Naive thymus-derived CD4-positive, alpha-beta T cell (primary cell): ENCODE measurements at regions not wholly inside any gene's neighbourhood (a gene's known extent, or its start where the extent isn't known, plus 50 kb on each side); places are given as distances from the start of the nearest gene placed in this dataset.
A peak's percentile ranks its signal among the peaks of the same experiment; 100 is the strongest.

Experiments
- ATAC-seq: fragments of 150-1000 bp; cut with Tn5 transposase; 2 replicates; pipeline ENCODE4 v1.10.0; 2021; ENCODE audit warnings: mild to moderate bottlenecking, moderate library complexity
- CTCF ChIA-PET: fragments of 350-600 bp; sonication (Branson Sonifier 250); formaldehyde crosslinking; loops from one replicate; lab custom pipeline; 2021; ENCODE audit warnings: antibody characterized with exemption; lab: Charles Lee
- POLR2A ChIA-PET: fragments of 350-600 bp; sonication (Branson Sonifier 250); formaldehyde crosslinking; loops from one replicate; lab custom pipeline; 2021; ENCODE audit warnings: antibody characterized with exemption, inconsistent platforms; lab: Charles Lee
- DNase-seq, 9 donors: peaks; one replicate each; pipeline versions ENCODE4 v3.0.0 to v3.0.0-alpha.2; 2020 to 2022; ENCODE audit warnings: mixed read lengths in 1 of 9
- H3K27ac ChIP-seq: one replicate; pipeline ENCODE4 v1.7.0; 2013; ENCODE audit warnings: mild to moderate bottlenecking, low read depth, low read length, moderate library complexity
- H3K27me3 ChIP-seq, 2 donors: one replicate each; pipeline ENCODE4 v1.7.0; 2013; ENCODE audit warnings: low read length in 2 of 2, mild to moderate bottlenecking in 2 of 2, moderate library complexity in 2 of 2; ENCODE audit not compliant: control insufficient read depth in 2 of 2, insufficient read depth in 2 of 2
- H3K36me3 ChIP-seq, 3 experiments: 1 replicate in 2 of 3; 2 replicates in 1 of 3; pipeline ENCODE4 v1.7.0; 2013; ENCODE audit warnings: low read length in 3 of 3, mild to moderate bottlenecking in 3 of 3, moderate library complexity in 1 of 3; ENCODE audit not compliant: insufficient read depth in 3 of 3, control insufficient read depth in 2 of 3
- H3K4me1 ChIP-seq, 2 donors: one replicate each; pipeline ENCODE4 v1.7.0; 2013; ENCODE audit warnings: low read length in 2 of 2, mild to moderate bottlenecking in 2 of 2, moderate library complexity in 1 of 2; ENCODE audit not compliant: control insufficient read depth in 2 of 2, insufficient read depth in 2 of 2
- H3K4me3 ChIP-seq: 2 replicates; pipeline ENCODE4 v1.7.0; 2013; ENCODE audit warnings: mild to moderate bottlenecking, low read length
- H3K9me3 ChIP-seq, 3 experiments: 1 replicate in 2 of 3; 2 replicates in 1 of 3; pipeline ENCODE4 v1.7.0; 2013; ENCODE audit warnings: low read length in 3 of 3; ENCODE audit not compliant: control insufficient read depth in 2 of 3
- H3K27ac Mint-ChIP-seq, 9 donors: one replicate each; pipeline ENCODE4 v1.8.0; 2020 to 2022; ENCODE audit warnings: mixed read lengths in 9 of 9, mild to moderate bottlenecking in 8 of 9, moderate library complexity in 5 of 9, inconsistent platforms in 2 of 9
- H3K27me3 Mint-ChIP-seq, 5 donors: one replicate each; pipeline ENCODE4 v1.8.0; 2021 to 2022; ENCODE audit warnings: mixed read lengths in 5 of 5, mild to moderate bottlenecking in 1 of 5
- H3K36me3 Mint-ChIP-seq, 5 donors: one replicate each; pipeline ENCODE4 v1.8.0; 2020 to 2022; ENCODE audit warnings: mixed read lengths in 5 of 5, mild to moderate bottlenecking in 3 of 5, inconsistent platforms in 1 of 5
- H3K4me1 Mint-ChIP-seq, 7 donors: one replicate each; pipeline ENCODE4 v1.8.0; 2020 to 2022; ENCODE audit warnings: mixed read lengths in 7 of 7, mild to moderate bottlenecking in 3 of 7, inconsistent platforms in 1 of 7
- H3K4me3 Mint-ChIP-seq, 10 donors: one replicate each; pipeline ENCODE4 v1.8.0; 2020 to 2022; ENCODE audit warnings: mild to moderate bottlenecking in 10 of 10, mixed read lengths in 10 of 10, moderate library complexity in 6 of 10, inconsistent platforms in 2 of 10
- H3K9me3 Mint-ChIP-seq, 11 donors: one replicate each; pipeline ENCODE4 v1.8.0; 2020 to 2022; ENCODE audit warnings: mixed read lengths in 11 of 11, mild to moderate bottlenecking in 4 of 11, inconsistent platforms in 1 of 11, moderate library complexity in 1 of 11
- intact Hi-C, 2 donors: fragments of 100-400 bp; cut with micrococcal nuclease; formaldehyde crosslinking; loops; one replicate each; pipeline ENCODE4 v1.15.1; 2023

DNA sequence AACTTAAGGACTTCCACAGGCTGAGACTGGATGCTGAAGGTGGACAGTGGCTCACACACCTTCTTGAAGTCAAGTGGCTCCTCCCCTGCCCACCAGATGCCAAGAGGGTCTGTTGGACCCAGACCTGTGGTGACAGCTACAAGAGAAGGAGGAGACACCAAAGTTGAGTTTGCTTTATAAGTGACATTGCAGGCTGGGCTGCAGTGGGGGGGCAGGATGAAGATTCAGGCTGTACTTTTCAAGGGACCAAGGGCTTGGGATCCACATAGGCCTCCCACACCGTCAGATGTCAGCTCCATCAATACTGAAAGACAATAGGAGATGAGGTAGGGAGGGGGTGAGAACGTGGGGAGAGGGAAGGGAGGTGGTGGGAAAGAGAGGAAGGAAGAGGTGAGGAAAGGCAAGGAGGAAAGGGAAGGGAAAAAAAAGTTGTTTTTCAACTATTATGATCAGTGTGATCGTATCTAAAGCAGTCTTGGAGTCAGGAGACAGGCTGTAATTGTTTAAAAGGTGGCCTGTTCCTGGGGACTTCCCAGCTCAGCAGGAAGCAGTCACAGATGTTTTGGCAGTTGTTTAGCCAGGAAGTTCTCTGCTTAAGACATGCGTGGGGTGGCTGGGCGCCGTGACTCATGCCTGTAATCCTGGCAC, 84.1 kb upstream of the RESF1 start:
- Histone ChIP-seq H3K4me3 (no peak overlapping the region), H3K36me3 (no peaks in the 10 kb centered on the region), H3K27me3 (no peaks in the 10 kb centered on the region), H3K9me3 (peaks cover 0 to 6% (median 0%) of the 10 kb centered on the region in 3 experiments), H3K4me1 (peaks cover 12 to 29% of the 10 kb centered on the region in 2 donors), H3K27ac (peak overlapping the region; percentile 90)
- peak overlapping the region; percentile 53 to 84 (median 72) for H3K4me3 Mint-ChIP-seq
- peak; percentile 96 for ATAC-seq
- peaks cover 8 to 52% (median 14%) of the 10 kb centered on the region in 11 donors for H3K9me3 Mint-ChIP-seq
- H3K36me3 Mint-ChIP-seq, result peaks cover 13 to 62% (median 19%) of the 10 kb centered on the region in 5 donors
- intact Hi-C loops, result loop anchor here (1.0 to 2.0 kb wide), 6 partner anchors 9 to 146 kb away; partner anchors contain the start of genes AMN1 (in 2 of the 2) and RESF1 (in 2 of the 2)
- DNase-seq, result peak; percentile 17 to 84 (median 63)
- POLR2A ChIA-PET, result interaction anchor here (0.6 to 3.9 kb wide), 10 partner anchors 8 to 197 kb away, joined by 3 to 22 read pairs (median 4); partner anchors contain the start of genes AMN1 and RESF1
- H3K4me1 Mint-ChIP-seq, result peaks cover 29 to 66% (median 55%) of the 10 kb centered on the region in 7 donors
- peak overlapping the region; percentile 95 to 100 (median 98) for H3K27ac Mint-ChIP-seq
- CTCF ChIA-PET, result interaction anchor here (0.6 to 1.2 kb wide), 3 partner anchors 16 to 119 kb away, joined by 3 to 5 read pairs (median 4); no protein-coding TSS in a partner anchor
- no peaks in the 10 kb centered on the region for H3K27me3 Mint-ChIP-seq

- CTCF ChIA-PET, result no interaction called here
- DNase-seq, result no peak
- peaks cover 3 to 34% (median 10%) of the 10 kb centered on the region in 11 donors for H3K9me3 Mint-ChIP-seq
- no peak overlapping the region for H3K4me3 ChIP-seq
- H3K27ac ChIP-seq, result no peak overlapping the region
- peaks cover 5 to 48% (median 9%) of the 10 kb centered on the region in 5 donors for H3K36me3 Mint-ChIP-seq
- ATAC-seq, result no peak
- H3K4me3 Mint-ChIP-seq, result peak overlapping the region in 4 of 10 donors; percentile 12 to 31 (median 25)
- H3K4me1 ChIP-seq, result peaks cover 12 to 28% of the 10 kb centered on the region in 2 donors
- H3K27ac Mint-ChIP-seq, result peak overlapping the region in 8 of 9 donors; percentile 20 to 100 (median 81)
- no peaks in the 10 kb centered on the region for H3K27me3 Mint-ChIP-seq
- no peaks in the 10 kb centered on the region for H3K36me3 ChIP-seq
- H3K9me3 ChIP-seq, result peaks cover 0 to 6% (median 0%) of the 10 kb centered on the region in 3 experiments
- intact Hi-C loops, result no loop called here
- H3K27me3 ChIP-seq, result no peaks in the 10 kb centered on the region
- POLR2A ChIA-PET, result interaction anchor here (1.0 to 1.9 kb wide), 4 partner anchors 17 to 86 kb away, joined by 3 to 7 read pairs (median 4); partner anchors contain the start of gene RESF1
- H3K4me1 Mint-ChIP-seq, result peaks cover 19 to 65% (median 49%) of the 10 kb centered on the region in 7 donors
These were observed 86.2 kb upstream of the RESF1 start for GRCh38 chr12:31872831-31873604.

GRCh38 chr12:31869972-31870371, 89.2 kb upstream of the RESF1 start:
- Mint-ChIP-seq H3K9me3 (peaks cover 3 to 27% (median 9%) of the 10 kb centered on the region in 11 donors), H3K4me3 (no peak overlapping the region), H3K36me3 (peaks cover 5 to 36% (median 9%) of the 10 kb centered on the region in 5 donors), H3K27me3 (no peaks in the 10 kb centered on the region), H3K27ac (peak overlapping the region in 2 of 9 donors; percentile 17 to 43), H3K4me1 (peaks cover 15 to 46% (median 29%) of the 10 kb centered on the region in 7 donors)
- Histone ChIP-seq H3K4me3 (no peak overlapping the region), H3K36me3 (no peaks in the 10 kb centered on the region), H3K27ac (no peak overlapping the region), H3K9me3 (peaks cover 0 to 6% (median 0%) of the 10 kb centered on the region in 3 experiments), H3K4me1 (peaks cover 7 to 9% of the 10 kb centered on the region in 2 donors), H3K27me3 (no peaks in the 10 kb centered on the region)
- ATAC-seq (no peak), DNase-seq (no peak)
- intact Hi-C loops, result no loop called here
- ChIA-PET POLR2A (interaction anchor here (0.6 to 0.9 kb wide), 2 partner anchors 24 to 55 kb away, joined by 3 read pairs; no protein-coding TSS in a partner anchor), CTCF (no interaction called here)

- H3K27me3 Mint-ChIP-seq, result no peaks in the 10 kb centered on the region
- H3K36me3 Mint-ChIP-seq, result peaks cover 5 to 27% (median 6%) of the 10 kb centered on the region in 5 donors
- Histone ChIP-seq H3K4me3 (no peak overlapping the region), H3K27me3 (no peaks in the 10 kb centered on the region), H3K9me3 (peaks cover 0 to 6% (median 0%) of the 10 kb centered on the region in 3 experiments), H3K4me1 (no peaks in the 10 kb centered on the region), H3K27ac (no peak overlapping the region), H3K36me3 (no peaks in the 10 kb centered on the region)
- H3K27ac Mint-ChIP-seq, result peak overlapping the region in 2 of 9 donors; percentile 4
- no peak for ATAC-seq
- intact Hi-C loops, result no loop called here
- H3K4me3 Mint-ChIP-seq, result no peak overlapping the region
- peaks cover 3 to 25% (median 7%) of the 10 kb centered on the region in 11 donors for H3K9me3 Mint-ChIP-seq
- CTCF ChIA-PET, result interaction anchor here (0.6 to 0.8 kb wide), 3 partner anchors 13 to 101 kb away, joined by 3 to 4 read pairs (median 3); no protein-coding TSS in a partner anchor
- no peak for DNase-seq
- peaks cover 5 to 36% (median 19%) of the 10 kb centered on the region in 7 donors for H3K4me1 Mint-ChIP-seq
- POLR2A ChIA-PET, result interaction anchor here (0.8 to 1.1 kb wide), 2 partner anchors 37 to 140 kb away, joined by 3 read pairs; partner anchors contain the start of gene AMN1
These were observed 90.2 kb upstream of the RESF1 start for GRCh38 chr12:31868965-31869364.

- Mint-ChIP-seq H3K9me3 (peaks cover 0 to 17% (median 3%) of the 10 kb centered on the region in 11 donors), H3K4me3 (no peak overlapping the region), H3K36me3 (peaks cover under 1 to 13% (median 1%) of the 10 kb centered on the region in 5 donors), H3K27me3 (no peaks in the 10 kb centered on the region), H3K27ac (peak overlapping the region in 2 of 9 donors; percentile 42 to 70), H3K4me1 (peaks cover under 1 to 28% (median 14%) of the 10 kb centered on the region in 7 donors)
- Histone ChIP-seq H3K4me1 (no peaks in the 10 kb centered on the region), H3K4me3 (no peak overlapping the region), H3K9me3 (no peaks in the 10 kb centered on the region), H3K27ac (no peak overlapping the region), H3K27me3 (no peaks in the 10 kb centered on the region), H3K36me3 (no peaks in the 10 kb centered on the region)
- DNase-seq (no peak), ATAC-seq (no peak)
- intact Hi-C loops, result no loop called here
- ChIA-PET POLR2A (interaction anchor here (0.9 to 1.4 kb wide), 6 partner anchors 7 to 92 kb away, joined by 3 to 4 read pairs (median 3); partner anchors contain the start of gene RESF1), CTCF (interaction anchor here (0.6 kb wide), 1 partner anchor 28 kb away, joined by 4 read pairs; no protein-coding TSS in a partner anchor)
These were observed 91.9 kb upstream of the RESF1 start for GRCh38 chr12:31867292-31867691.

- POLR2A ChIA-PET, result interaction anchor here (0.8 to 1.4 kb wide), 5 partner anchors 8 to 29 kb away, joined by 3 to 4 read pairs (median 4); no protein-coding TSS in a partner anchor
- no peak for DNase-seq
- CTCF ChIA-PET, result interaction anchor here (0.6 kb wide), 1 partner anchor 220 kb away, joined by 5 read pairs; no protein-coding TSS in a partner anchor
These were observed 92.7 kb upstream of the RESF1 start for GRCh38 chr12:31866523-31866922.

More at GRCh38 chr12:31866523-31866922, 92.7 kb upstream of the RESF1 start:
- no peak overlapping the region for H3K27ac Mint-ChIP-seq
- no peaks in the 10 kb centered on the region for H3K4me1 ChIP-seq
- no peaks in the 10 kb centered on the region for H3K27me3 Mint-ChIP-seq
- H3K9me3 ChIP-seq, result no peaks in the 10 kb centered on the region
- no peak overlapping the region for H3K4me3 ChIP-seq
- H3K36me3 ChIP-seq, result no peaks in the 10 kb centered on the region
- intact Hi-C loops, result loop anchor here in 1 of 2 donors (1.0 kb wide), 1 partner anchor 9 kb away; no protein-coding TSS in a partner anchor
- peaks cover 0 to 27% (median 12%) of the 10 kb centered on the region in 7 donors for H3K4me1 Mint-ChIP-seq
- no peak overlapping the region for H3K27ac ChIP-seq
- H3K9me3 Mint-ChIP-seq, result peaks cover 0 to 11% (median 0%) of the 10 kb centered on the region in 11 donors
- H3K36me3 Mint-ChIP-seq, result peaks cover 0 to 13% (median 0%) of the 10 kb centered on the region in 5 donors
- no peaks in the 10 kb centered on the region for H3K27me3 ChIP-seq
- no peak for ATAC-seq
- H3K4me3 Mint-ChIP-seq, result no peak overlapping the region
